Activated T-helper 2 cell treated with anti-CD3 and anti-CD28 coated beads, Interferon-gamma antibody, Interleukin-2, Interleukin-4, amounts not matched to agents 10 μg/mL and 5 μg/mL and 100 μg/mL, durations not matched to agents 14 hours and 24 hours and 36 hours (primary cell): ENCODE measurements at regions not wholly inside any gene's neighbourhood (a gene's known extent, or its start where the extent isn't known, plus 50 kb on each side); places are given as distances from the start of the nearest gene placed in this dataset.

Experiments
- DNase-seq: peaks from one replicate; pipeline ENCODE4 v3.0.0; 2021; ENCODE audit warnings: low spot score
- H3K27ac Mint-ChIP-seq: one replicate; pipeline ENCODE4 v1.8.0; 2021; ENCODE audit warnings: mixed read lengths
- H3K27me3 Mint-ChIP-seq: one replicate; pipeline ENCODE4 v1.8.0; 2021; ENCODE audit warnings: low read depth, mixed read lengths
- H3K36me3 Mint-ChIP-seq: one replicate; pipeline ENCODE4 v1.8.0; 2021; ENCODE audit warnings: low read depth, mixed read lengths
- H3K4me1 Mint-ChIP-seq: one replicate; pipeline ENCODE4 v1.8.0; 2021; ENCODE audit warnings: low read depth, mixed read lengths
- H3K4me3 Mint-ChIP-seq: one replicate; pipeline ENCODE4 v1.8.0; 2021; ENCODE audit warnings: low read depth, mild to moderate bottlenecking, moderate library complexity, mixed read lengths
- H3K9me3 Mint-ChIP-seq: one replicate; pipeline ENCODE4 v1.8.0; 2021; ENCODE audit warnings: mixed read lengths
- intact Hi-C: fragments of 100-400 bp; cut with micrococcal nuclease; formaldehyde crosslinking; loops from one replicate; pipeline ENCODE4 v1.15.1; 2023

DNA sequence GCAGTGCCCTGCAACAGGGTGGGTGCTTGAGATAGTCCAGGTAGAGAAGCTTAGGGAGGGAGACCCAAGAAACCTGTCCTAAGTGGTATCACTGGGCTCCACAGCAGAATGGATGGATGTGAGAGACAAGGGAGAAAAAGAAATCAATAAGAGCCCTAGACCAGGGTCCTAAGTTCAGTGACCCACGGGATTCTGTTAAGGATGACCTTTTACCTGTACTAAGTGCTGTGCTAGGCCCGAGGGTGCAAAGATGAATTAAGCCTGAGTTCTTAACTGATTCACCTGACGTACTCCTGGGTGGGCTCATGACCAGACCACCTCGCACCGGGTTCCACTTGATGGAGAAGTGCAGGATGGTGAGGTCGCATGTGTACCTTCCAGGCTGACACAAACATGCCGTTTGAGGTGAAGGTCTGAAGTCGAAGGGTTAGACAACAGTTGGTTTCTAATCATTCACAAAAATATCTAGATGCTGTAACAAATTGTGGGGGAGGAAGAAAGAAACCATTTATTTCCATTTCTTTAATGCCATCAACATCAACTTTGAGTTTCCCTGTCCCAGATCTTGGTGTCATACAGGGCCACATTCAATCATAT, 166.5 kb downstream of the HERPUD2 start:
- Mint-ChIP-seq H3K27me3 (peaks cover 7% of the 10 kb centered on the region), H3K36me3 (no peaks in the 10 kb centered on the region), H3K27ac (no peak overlapping the region), H3K9me3 (no peaks in the 10 kb centered on the region), H3K4me1 (no peaks in the 10 kb centered on the region), H3K4me3 (no peak overlapping the region)
- DNase-seq = no peak
- intact Hi-C loops = no loop called here

GRCh38 chr7:35526645-35527044, 168.3 kb downstream of the HERPUD2 start:
- no peak for DNase-seq
- Mint-ChIP-seq H3K9me3 (no peaks in the 10 kb centered on the region), H3K4me3 (no peak overlapping the region), H3K36me3 (no peaks in the 10 kb centered on the region), H3K27ac (no peak overlapping the region), H3K27me3 (peaks cover 9% of the 10 kb centered on the region), H3K4me1 (no peaks in the 10 kb centered on the region)
- intact Hi-C loops = no loop called here

- H3K27me3 Mint-ChIP-seq = peaks cover 11% of the 10 kb centered on the region
- no peak overlapping the region for H3K4me3 Mint-ChIP-seq
- no peak for DNase-seq
- no peaks in the 10 kb centered on the region for H3K9me3 Mint-ChIP-seq
- intact Hi-C loops = loop anchor here (5.0 kb wide), 2 partner anchors 102 to 332 kb away; no protein-coding TSS in a partner anchor
- H3K4me1 Mint-ChIP-seq = peaks cover 4% of the 10 kb centered on the region
- H3K27ac Mint-ChIP-seq = no peak overlapping the region
- H3K36me3 Mint-ChIP-seq = no peaks in the 10 kb centered on the region
These were observed 170.7 kb downstream of the HERPUD2 start for GRCh38 chr7:35524112-35524804.

DNA sequence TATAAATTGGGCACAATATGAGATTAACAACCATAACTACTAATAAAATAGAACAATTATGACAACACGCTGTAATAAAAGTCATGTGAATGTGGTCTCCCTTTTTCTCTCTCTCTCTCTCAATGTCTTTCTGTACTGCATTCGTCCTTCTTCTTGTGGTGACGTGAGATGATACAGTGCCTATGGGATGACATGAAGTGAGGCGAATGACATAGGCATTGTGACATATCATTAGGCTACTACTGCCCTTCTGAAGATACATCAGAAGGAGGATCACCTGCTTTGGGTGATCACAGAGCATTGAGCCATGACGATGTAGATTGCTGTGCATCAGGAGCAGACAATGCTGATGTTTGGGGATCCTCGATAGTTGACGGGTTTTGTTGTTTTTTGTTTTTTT, 171.6 kb downstream of the HERPUD2 start:
- DNase-seq = no peak
- Mint-ChIP-seq H3K27me3 (peaks cover 13% of the 10 kb centered on the region), H3K36me3 (no peaks in the 10 kb centered on the region), H3K4me3 (no peak overlapping the region), H3K27ac (no peak overlapping the region), H3K4me1 (peaks cover 4% of the 10 kb centered on the region), H3K9me3 (no peaks in the 10 kb centered on the region)
- intact Hi-C loops = loop anchor here (5.0 kb wide), 2 partner anchors 101 to 331 kb away; no protein-coding TSS in a partner anchor

- H3K27ac Mint-ChIP-seq = no peak overlapping the region
- no peak for DNase-seq
- peaks cover 4% of the 10 kb centered on the region for H3K4me1 Mint-ChIP-seq
- H3K4me3 Mint-ChIP-seq = no peak overlapping the region
- H3K36me3 Mint-ChIP-seq = no peaks in the 10 kb centered on the region
- H3K9me3 Mint-ChIP-seq = no peaks in the 10 kb centered on the region
- peaks cover 13% of the 10 kb centered on the region for H3K27me3 Mint-ChIP-seq
- intact Hi-C loops = loop anchor here (5.0 kb wide), 2 partner anchors 100 to 330 kb away; no protein-coding TSS in a partner anchor
These were observed 172.2 kb downstream of the HERPUD2 start for GRCh38 chr7:35522697-35523096.

GRCh38 chr7:35521941-35522340, 173.0 kb downstream of the HERPUD2 start:
- H3K36me3 Mint-ChIP-seq = no peaks in the 10 kb centered on the region
- peaks cover 4% of the 10 kb centered on the region for H3K4me1 Mint-ChIP-seq
- H3K9me3 Mint-ChIP-seq = no peaks in the 10 kb centered on the region
- no peak for DNase-seq
- intact Hi-C loops = loop anchor here (5.0 kb wide), 2 partner anchors 100 to 330 kb away; no protein-coding TSS in a partner anchor
- no peak overlapping the region for H3K4me3 Mint-ChIP-seq
- H3K27me3 Mint-ChIP-seq = peaks cover 16% of the 10 kb centered on the region
- no peak overlapping the region for H3K27ac Mint-ChIP-seq

GRCh38 chr7:35520810-35521625, 173.9 kb downstream of the HERPUD2 start:
- intact Hi-C loops = loop anchor here (5.0 kb wide), 2 partner anchors 99 to 329 kb away; no protein-coding TSS in a partner anchor

DNA sequence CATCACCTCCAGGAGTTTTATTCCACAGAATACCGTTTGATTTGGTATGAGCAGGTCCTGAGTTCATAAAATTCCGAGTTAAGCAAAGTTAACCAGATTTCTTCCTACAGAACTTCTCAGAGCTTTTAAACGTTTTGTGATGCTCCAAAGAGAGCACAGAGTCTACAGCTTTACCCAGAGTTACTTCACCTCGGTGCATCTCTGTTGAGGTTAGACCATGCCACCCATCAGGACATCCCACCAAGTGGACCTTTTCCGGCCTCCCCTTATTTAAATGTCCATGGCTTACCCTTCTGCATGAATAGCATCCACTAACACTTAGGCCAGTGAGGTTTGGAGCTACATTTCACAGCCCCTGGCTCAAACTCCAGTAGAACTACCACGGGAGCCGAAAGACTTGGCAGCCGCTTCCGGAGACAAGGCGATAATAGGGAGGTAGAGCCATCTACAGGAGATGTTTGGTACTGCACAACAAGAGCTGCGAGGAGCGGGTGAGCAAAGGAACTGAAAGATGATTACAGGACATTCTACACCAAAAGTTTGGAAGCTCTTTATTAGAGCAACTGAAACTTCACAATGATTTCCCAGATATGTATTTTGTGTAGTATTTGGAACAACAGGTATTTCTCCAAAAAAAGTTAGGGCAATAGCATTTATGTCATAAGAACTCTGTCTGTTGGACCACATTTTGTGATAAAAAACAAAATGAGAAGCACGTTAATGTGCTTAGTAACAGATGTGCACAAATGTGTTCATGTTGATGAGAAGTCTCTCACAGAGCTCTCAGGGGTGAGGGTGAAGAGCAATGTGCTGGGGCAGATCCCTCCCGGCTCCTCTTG, 174.7 kb downstream of the HERPUD2 start:
- Mint-ChIP-seq H3K27me3 (peaks cover 16% of the 10 kb centered on the region), H3K36me3 (no peaks in the 10 kb centered on the region), H3K4me3 (no peak overlapping the region), H3K27ac (no peak overlapping the region), H3K4me1 (peaks cover 4% of the 10 kb centered on the region), H3K9me3 (no peaks in the 10 kb centered on the region)
- peak; percentile 34 for DNase-seq
- intact Hi-C loops = loop anchor here (5.0 kb wide), 2 partner anchors 98 to 328 kb away; no protein-coding TSS in a partner anchor

More at GRCh38 chr7:35520810-35521625, 173.9 kb downstream of the HERPUD2 start:
- peaks cover 16% of the 10 kb centered on the region for H3K27me3 Mint-ChIP-seq
- H3K27ac Mint-ChIP-seq = no peak overlapping the region
- H3K4me1 Mint-ChIP-seq = peaks cover 4% of the 10 kb centered on the region
- no peak overlapping the region for H3K4me3 Mint-ChIP-seq
- no peaks in the 10 kb centered on the region for H3K36me3 Mint-ChIP-seq
- H3K9me3 Mint-ChIP-seq = no peaks in the 10 kb centered on the region
- DNase-seq = no peak

DNA sequence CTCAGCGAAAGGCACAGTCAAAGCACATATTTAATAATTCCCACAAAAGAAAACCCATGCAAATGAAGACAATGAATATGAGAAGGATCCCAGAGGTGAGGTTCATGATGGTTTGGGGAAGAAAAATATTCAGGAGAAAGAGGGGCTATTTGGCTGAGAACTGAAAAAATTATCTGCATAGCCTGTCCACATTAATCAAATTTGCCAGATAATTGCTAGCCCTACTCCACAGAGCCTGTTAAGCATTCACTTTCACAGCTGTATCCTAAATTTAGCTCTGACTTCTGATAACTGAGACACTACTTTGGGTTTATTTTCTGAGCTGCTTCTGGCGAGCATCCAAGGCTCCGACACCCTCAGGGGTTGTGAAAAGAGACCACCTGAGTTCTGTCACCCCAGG, 176.2 kb downstream of the HERPUD2 start:
- Mint-ChIP-seq H3K4me3 (no peak overlapping the region), H3K4me1 (peaks cover 4% of the 10 kb centered on the region), H3K27me3 (peaks cover 13% of the 10 kb centered on the region), H3K9me3 (no peaks in the 10 kb centered on the region), H3K36me3 (no peaks in the 10 kb centered on the region), H3K27ac (no peak overlapping the region)
- intact Hi-C loops = no loop called here
- no peak for DNase-seq

GRCh38 chr7:35516498-35516897, 178.4 kb downstream of the HERPUD2 start:
- no peaks in the 10 kb centered on the region for H3K9me3 Mint-ChIP-seq
- no peak for DNase-seq
- no peak overlapping the region for H3K27ac Mint-ChIP-seq
- intact Hi-C loops = no loop called here
- H3K4me1 Mint-ChIP-seq = peaks cover 4% of the 10 kb centered on the region
- H3K4me3 Mint-ChIP-seq = no peak overlapping the region
- no peaks in the 10 kb centered on the region for H3K36me3 Mint-ChIP-seq
- peaks cover 12% of the 10 kb centered on the region for H3K27me3 Mint-ChIP-seq

- Mint-ChIP-seq H3K4me3 (no peak overlapping the region), H3K4me1 (no peaks in the 10 kb centered on the region), H3K9me3 (no peaks in the 10 kb centered on the region), H3K27me3 (peaks cover 11% of the 10 kb centered on the region), H3K27ac (no peak overlapping the region), H3K36me3 (no peaks in the 10 kb centered on the region)
- no peak for DNase-seq
- intact Hi-C loops = no loop called here
These were observed 181.1 kb downstream of the HERPUD2 start for GRCh38 chr7:35513828-35514227.

- no peak for DNase-seq
- Mint-ChIP-seq H3K36me3 (no peaks in the 10 kb centered on the region), H3K4me1 (no peaks in the 10 kb centered on the region), H3K9me3 (no peaks in the 10 kb centered on the region), H3K27me3 (peaks cover 10% of the 10 kb centered on the region), H3K27ac (no peak overlapping the region), H3K4me3 (no peak overlapping the region)
- intact Hi-C loops = no loop called here
These were observed 181.7 kb downstream of the HERPUD2 start for GRCh38 chr7:35513195-35513594.
